Prostate gland (tissue), 2 donors: ENCODE measurements at regions not wholly inside any gene's neighbourhood (a gene's known extent, or its start where the extent isn't known, plus 50 kb on each side); places are given as distances from the start of the nearest gene placed in this dataset.

ENCODE experiments used
- DNase-seq: peaks from one replicate; pipeline ENCODE4 v3.0.0-alpha.2; 2019; ENCODE audit warnings: low spot score
- H3K27ac ChIP-seq, 2 donors: fragments of 200-600 bp; sonication (generic); 2 replicates each; pipeline ENCODE4 v1.5.1; 2017 to 2019
- H3K27me3 ChIP-seq: fragments of 200-600 bp; sonication (generic); replicated peaks from 2 replicates; pipeline ENCODE4 v1.5.1; 2019; ENCODE audit not compliant: insufficient read depth
- H3K36me3 ChIP-seq, 2 donors: fragments of 200-600 bp; sonication (generic); 1 replicate in 1 of 2; 2 replicates in 1 of 2; pipeline versions ENCODE4 v1.5.1 to v1.8.1; 2017 to 2019
- H3K4me1 ChIP-seq: fragments of 200-600 bp; sonication (generic); replicated peaks from 2 replicates; pipeline ENCODE4 v1.5.1; 2019
- H3K4me3 ChIP-seq, 2 donors: fragments of 200-600 bp; sonication (generic); 2 replicates each; pipeline ENCODE4 v1.5.1; 2017 to 2019
- H3K9me3 ChIP-seq: fragments of 200-600 bp; sonication (generic); 2 replicates; pipeline ENCODE4 v1.5.1; 2017
- CTCF ChIP-seq, 4 experiments: fragments of 200-600 bp in 2 of 4; fragments of 450-650 bp in 2 of 4; sonication (generic) in 2 of 4; IDR thresholded peaks; 1 replicate in 3 of 4; 2 replicates in 1 of 4; pipeline ENCODE4 v1.5.1; 2016 to 2019; ENCODE audit warnings: antibody characterized with exemption in 4 of 4, mild to moderate bottlenecking in 2 of 4, moderate library complexity in 2 of 4
- POLR2A ChIP-seq: fragments of 450-650 bp; IDR thresholded peaks from one replicate; pipeline ENCODE4 v1.6.1; 2016; ENCODE audit warnings: antibody characterized with exemption, mild to moderate bottlenecking
- POLR2AphosphoS5 ChIP-seq: sonication (generic); formaldehyde crosslinking; IDR thresholded peaks from one replicate; pipeline ENCODE4 v1.6.1; 2017; ENCODE audit warnings: antibody characterized with exemption
- WGBS: methylation state at CpG from one replicate; pipeline ENCODE4 v1.1.5; 2018; 5-methylcytosine and 5-hydroxymethylcytosine counted together
- intact Hi-C: fragments of 100-400 bp; cut with DNase I; formaldehyde crosslinking; loops from one replicate; pipeline ENCODE4 v1.14.2; 2022

DNA sequence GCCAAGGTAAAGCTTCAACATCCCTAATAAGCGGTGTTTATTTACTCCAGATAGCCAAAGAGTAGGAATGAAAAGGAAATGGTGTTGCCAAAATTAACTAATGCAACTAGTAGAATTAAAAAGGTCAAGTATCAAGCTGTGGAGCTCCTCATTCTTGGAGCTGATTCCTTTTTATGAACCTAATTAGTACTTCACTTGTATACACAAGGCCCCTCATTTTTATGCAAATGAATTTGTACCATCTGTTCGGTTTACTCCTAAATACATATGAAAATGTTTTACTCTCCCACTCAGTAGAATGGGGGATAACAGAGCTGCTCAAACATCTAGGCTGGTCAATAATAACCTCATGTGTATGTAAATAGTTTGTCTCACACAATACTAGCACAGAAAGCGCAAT is 426.4 kb upstream of the LUZP2 start:
- Histone ChIP-seq H3K27me3 (no peaks in the 10 kb centered on the region), H3K27ac (no peak overlapping the region), H3K36me3 (no peaks in the 10 kb centered on the region), H3K4me1 (no peaks in the 10 kb centered on the region), H3K4me3 (no peak overlapping the region), H3K9me3 (no peaks in the 10 kb centered on the region)
- intact Hi-C loops = no loop called here
- no peak for DNase-seq
- WGBS = 93% methylated on average over 3 of the region's 3 CpGs
- TF ChIP-seq POLR2AphosphoS5 (no peak), POLR2A (no peak), CTCF (IDR thresholded peaks at IDR 0.05) (no peak)

- intact Hi-C loops = no loop called here
- no peaks in the 10 kb centered on the region for H3K4me1 ChIP-seq
- H3K36me3 ChIP-seq = no peaks in the 10 kb centered on the region
- no peak overlapping the region for H3K27ac ChIP-seq
- WGBS = 59% methylated on average over 3 of the region's 3 CpGs
- no peaks in the 10 kb centered on the region for H3K9me3 ChIP-seq
- TF ChIP-seq POLR2AphosphoS5 (no peak), POLR2A (no peak), CTCF (IDR thresholded peaks at IDR 0.05) (no peak)
- H3K27me3 ChIP-seq = no peaks in the 10 kb centered on the region
- DNase-seq = no peak
- H3K4me3 ChIP-seq = no peak overlapping the region
Observed at GRCh38 chr11:24078018-24078417, 418.8 kb upstream of the LUZP2 start.

DNA sequence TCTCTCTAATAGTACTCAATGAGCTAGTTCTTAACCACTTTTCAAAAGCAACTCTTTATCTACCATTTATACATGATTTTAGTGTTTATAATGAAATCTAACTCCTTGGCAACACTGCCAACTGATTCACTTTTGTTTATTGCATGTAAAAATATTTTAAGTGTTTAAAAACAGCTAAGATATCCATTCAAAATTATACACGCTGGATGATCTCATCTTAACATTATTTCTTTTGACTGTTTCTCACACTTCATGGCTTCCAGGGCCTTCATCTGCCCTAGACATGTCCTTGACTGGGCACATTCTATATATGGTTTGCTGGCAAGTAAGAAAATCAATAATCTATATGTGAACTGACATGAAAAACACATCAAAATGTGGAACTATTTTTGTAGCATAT is 414.6 kb upstream of the LUZP2 start:
- no peak for DNase-seq
- intact Hi-C loops = no loop called here
- no peaks in the 10 kb centered on the region for H3K36me3 ChIP-seq
- no peaks in the 10 kb centered on the region for H3K9me3 ChIP-seq
- no peak overlapping the region for H3K27ac ChIP-seq
- H3K4me1 ChIP-seq = no peaks in the 10 kb centered on the region
- no peak overlapping the region for H3K4me3 ChIP-seq
- H3K27me3 ChIP-seq = no peaks in the 10 kb centered on the region
- TF ChIP-seq POLR2A = no peak
- TF ChIP-seq CTCF (IDR thresholded peaks at IDR 0.05) = no peak
- no peak for TF ChIP-seq POLR2AphosphoS5
- 50% methylated on average over 1 of the region's 1 CpG for WGBS

- no peaks in the 10 kb centered on the region for H3K36me3 ChIP-seq
Observed at GRCh38 chr11:24082860-24083259, 414.0 kb upstream of the LUZP2 start.

More at GRCh38 chr11:24082860-24083259, 414.0 kb upstream of the LUZP2 start:
- Histone ChIP-seq H3K27me3 (no peaks in the 10 kb centered on the region), H3K4me1 (no peaks in the 10 kb centered on the region), H3K9me3 (no peaks in the 10 kb centered on the region), H3K27ac (no peak overlapping the region), H3K4me3 (no peak overlapping the region)
- DNase-seq = no peak
- intact Hi-C loops = no loop called here
- 71% methylated on average over 1 of the region's 1 CpG for WGBS
- TF ChIP-seq POLR2A (no peak), POLR2AphosphoS5 (no peak), CTCF (IDR thresholded peaks at IDR 0.05) (no peak)
